GM12878 (cell line): ENCODE measurements at regions not wholly inside any gene's neighbourhood (a gene's known extent, or its start where the extent isn't known, plus 50 kb on each side); places are given as distances from the start of the nearest gene placed in this dataset.

Experiments
- ASH2L ChIP-seq: fragments of 300-600, 200-600 bp; sonication (generic); IDR thresholded peaks from 2 replicates; pipeline ENCODE4 v1.6.1; 2017; ENCODE audit warnings: low read depth, mild to moderate bottlenecking, borderline replicate concordance
- CBX5 ChIP-seq: sonication (generic); IDR thresholded peaks from 2 replicates; pipeline ENCODE4 v1.6.1; 2016; ENCODE audit warnings: low read depth, moderate library complexity, mild to moderate bottlenecking, inconsistent platforms
- CTCF ChIP-seq, 3 experiments: IDR thresholded peaks in 2 of 3; conservative IDR thresholded peaks in 1 of 3; 2 replicates each; pipeline ENCODE4 v1.5.1; 2011; ENCODE audit warnings: low read depth in 3 of 3, low read length in 3 of 3, mild to moderate bottlenecking in 3 of 3, control low read depth in 2 of 3, moderate library complexity in 2 of 3, inconsistent platforms in 1 of 3, mixed read lengths in 1 of 3; ENCODE audit not compliant: control insufficient read depth in 2 of 3, insufficient read depth in 1 of 3; ENCODE audit errors: extremely low read depth in 1 of 3
- EED ChIP-seq: sonication (generic); IDR thresholded peaks from 2 replicates; pipeline ENCODE4 v1.6.1; 2016; ENCODE audit warnings: antibody characterized with exemption, low read depth
- EP300 ChIP-seq, 2 experiments: fragments of 150-350 bp in 1 of 2; IDR thresholded peaks; 2 replicates each; pipeline ENCODE4 v1.6.1; 2011 to 2012; ENCODE audit warnings: low read depth in 2 of 2, low read length in 2 of 2, borderline replicate concordance in 1 of 2, improper control_type of control experiment in 1 of 2, inconsistent platforms in 1 of 2; ENCODE audit not compliant: control insufficient read depth in 1 of 2
- EZH2 ChIP-seq: IDR thresholded peaks from 2 replicates; pipeline ENCODE4 v1.6.1; 2012; ENCODE audit warnings: low read depth, mild to moderate bottlenecking, control low read depth, inconsistent platforms, low read length, borderline replicate concordance; ENCODE audit not compliant: control insufficient read depth
- FOXK2 ChIP-seq: fragments of 450-650 bp; IDR thresholded peaks from 2 replicates; pipeline ENCODE4 v1.6.1; 2017; ENCODE audit warnings: mild to moderate bottlenecking, moderate library complexity
- IRF5 ChIP-seq: fragments of 450-650 bp; IDR thresholded peaks from 2 replicates; pipeline ENCODE4 v1.6.1; 2017; ENCODE audit warnings: borderline replicate concordance
- MAX ChIP-seq: IDR thresholded peaks from 2 replicates; pipeline ENCODE4 v1.6.1; 2012; ENCODE audit warnings: low read depth, low read length, improper control_type of control experiment
- POLR2A ChIP-seq: IDR thresholded peaks from 2 replicates; pipeline ENCODE4 v1.6.1; 2011; ENCODE audit warnings: low read depth, mild to moderate bottlenecking, low read length
- SUZ12 ChIP-seq: fragments of 200-600 bp; sonication (generic); IDR thresholded peaks from one replicate; pipeline ENCODE4 v1.6.1; 2018; ENCODE audit warnings: antibody characterized with exemption, mild to moderate bottlenecking; ENCODE audit not compliant: unreplicated experiment
- TAF1 ChIP-seq: IDR thresholded peaks from 2 replicates; pipeline ENCODE4 v1.6.1; 2011; ENCODE audit warnings: mild to moderate bottlenecking, low read depth, low read length, borderline replicate concordance
- ZNF384 ChIP-seq: IDR thresholded peaks from 2 replicates; pipeline ENCODE4 v1.6.1; 2012; ENCODE audit warnings: low read depth, mild to moderate bottlenecking, low read length, improper control_type of control experiment, borderline replicate concordance

- TF ChIP-seq EP300 (IDR thresholded peaks at IDR 0.05; ENCODE audit: borderline replicate concordance in 1 of 2, control insufficient read depth in 1 of 2, low read depth in 2 of 2, low read length in 2 of 2) (no peak), EED (no peak), CTCF (IDR thresholded peaks at IDR 0.05 in 2 of 3, conservative IDR thresholded peaks at IDR 0.05 in 1 of 3; ENCODE audit: control insufficient read depth in 2 of 3, extremely low read depth in 1 of 3, insufficient read depth in 1 of 3, low read depth in 3 of 3, low read length in 3 of 3) (no peak), TAF1 (no peak), SUZ12 (no peak), CBX5 (no peak), EZH2 (no peak), MAX (no peak), ASH2L (no peak), POLR2A (no peak), ZNF384 (no peak), IRF5 (no peak), FOXK2 (no peak)
These were observed 149.1 kb downstream of the SLITRK5 start for GRCh38 chr13:87820241-87820640.
